ENCODE measurements at regions not wholly inside any gene's neighbourhood (a gene's known extent, or its start where the extent isn't known, plus 50 kb on each side); places are given as distances from the start of the nearest gene placed in this dataset.
"Not testable (repeated sequence)": the region's sequence is repeated elsewhere in the genome, so short reads cannot be mapped to it uniquely, and the experiment has no call there.

DNA sequence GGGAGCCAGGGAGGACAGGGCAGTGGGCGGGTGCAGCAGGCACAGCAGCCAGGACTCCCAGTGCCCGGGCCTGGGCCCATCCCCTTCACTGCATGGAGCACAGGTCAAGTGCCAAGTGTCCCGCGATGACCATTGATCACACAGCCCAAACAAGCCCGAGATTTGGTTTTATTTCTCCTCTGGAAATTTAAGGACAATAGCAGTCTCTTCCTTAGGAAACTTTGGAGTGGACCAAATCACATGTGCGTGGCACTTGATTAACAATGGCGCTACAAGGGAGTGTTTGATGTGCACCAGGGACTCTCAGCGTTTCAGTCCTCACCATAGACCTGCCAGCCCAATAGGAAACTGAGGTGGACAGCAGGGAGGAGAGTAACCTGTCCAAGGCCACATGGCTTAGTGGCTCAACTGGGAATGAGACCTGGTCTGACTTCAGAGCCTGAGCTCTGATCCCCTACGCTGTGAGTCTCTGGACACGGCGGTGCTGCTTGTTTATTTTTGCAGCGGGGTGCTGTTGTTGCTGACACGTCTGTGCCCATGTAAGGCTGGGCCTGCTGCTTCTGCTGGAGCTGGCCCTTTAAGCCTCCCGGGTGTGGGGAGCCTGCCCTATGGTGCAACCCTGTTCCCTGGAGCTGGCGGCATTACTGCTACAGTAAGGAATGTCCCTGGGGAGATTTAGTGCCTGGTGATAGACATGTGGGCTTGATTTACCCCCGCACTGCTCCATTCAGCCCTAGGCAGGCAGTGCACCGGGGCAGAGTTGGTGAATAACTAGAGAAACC, 194.2 kb downstream of the INHBB start:
- in situ Hi-C loops (cut with MboI; ENCODE audit: low pct_unique_long_range_greater_than_20kb, low sequenced_read_pairs), result no loop called here
- DNase-seq, result no peak

GRCh38 chr2:120540719-120541552, 194.7 kb upstream of the GLI2 start:
- no peak for DNase-seq
- in situ Hi-C loops (cut with MboI; ENCODE audit: low pct_unique_long_range_greater_than_20kb, low sequenced_read_pairs), result no loop called here

GRCh38 chr2:120541553-120541932, 194.1 kb upstream of the GLI2 start:
- DNase-seq, result no peak
- in situ Hi-C loops (cut with MboI; ENCODE audit: low pct_unique_long_range_greater_than_20kb, low sequenced_read_pairs), result no loop called here

- in situ Hi-C loops (cut with MboI; ENCODE audit: low pct_unique_long_range_greater_than_20kb, low sequenced_read_pairs), result no loop called here
- no peak for DNase-seq
These were observed 193.5 kb upstream of the GLI2 start for GRCh38 chr2:120541972-120542670.

DNA sequence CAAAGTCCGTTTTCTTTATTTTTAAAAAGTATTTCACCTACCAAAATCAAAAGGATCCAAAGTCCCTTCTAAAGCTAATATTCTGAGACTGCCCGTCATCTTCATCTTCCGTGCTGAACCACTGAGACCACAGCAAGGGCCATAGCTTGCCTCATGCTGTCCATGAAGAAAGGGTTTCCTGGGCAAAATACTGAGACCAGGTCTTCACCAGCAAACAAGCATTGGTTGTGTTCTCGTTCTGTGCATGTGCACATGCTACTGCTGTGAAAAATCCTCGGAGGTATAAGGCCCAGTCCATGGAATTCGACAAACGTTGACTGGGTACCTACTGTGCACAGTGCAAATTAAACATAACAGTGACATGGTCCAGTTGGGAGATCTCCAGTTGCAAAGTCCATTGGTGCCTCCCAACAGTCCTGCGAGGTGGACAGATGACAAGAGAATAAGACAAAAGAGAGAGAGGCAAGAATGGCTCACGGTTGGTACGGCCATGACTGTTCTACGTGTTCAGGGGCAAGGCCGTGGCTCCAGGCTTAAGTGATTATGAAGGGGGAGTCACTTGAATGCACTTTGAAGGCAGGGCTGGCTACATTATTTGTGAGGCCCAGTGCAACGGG, 192.6 kb upstream of the GLI2 start:
- in situ Hi-C loops (cut with MboI; ENCODE audit: low pct_unique_long_range_greater_than_20kb, low sequenced_read_pairs), result no loop called here
- DNase-seq, result no peak

DNA sequence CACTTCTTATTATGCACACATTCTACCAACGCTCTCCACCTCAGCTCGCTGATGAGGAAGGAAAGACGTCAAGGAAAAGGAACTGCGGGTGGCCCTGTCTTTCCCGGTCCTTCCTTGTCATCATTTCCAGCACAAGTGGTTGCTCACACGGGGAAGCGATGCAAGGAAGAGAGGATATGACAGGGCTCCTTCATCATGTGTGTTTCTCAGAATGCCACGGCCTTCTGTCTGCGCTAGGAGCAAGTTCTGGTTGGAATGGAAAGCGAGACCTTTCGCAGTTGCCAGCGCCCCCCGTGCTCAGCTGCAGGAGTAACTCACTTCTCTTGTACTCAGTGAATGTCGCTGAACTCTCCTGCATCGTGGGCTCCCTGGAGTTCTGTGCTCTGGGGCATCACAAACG, 191.8 kb upstream of the GLI2 start:
- in situ Hi-C loops (cut with MboI; ENCODE audit: low pct_unique_long_range_greater_than_20kb, low sequenced_read_pairs), result no loop called here
- DNase-seq, result no peak

GRCh38 chr2:120544522-120544921, 191.1 kb upstream of the GLI2 start:
- DNase-seq, result no peak
- in situ Hi-C loops (cut with MboI; ENCODE audit: low pct_unique_long_range_greater_than_20kb, low sequenced_read_pairs), result no loop called here

DNA sequence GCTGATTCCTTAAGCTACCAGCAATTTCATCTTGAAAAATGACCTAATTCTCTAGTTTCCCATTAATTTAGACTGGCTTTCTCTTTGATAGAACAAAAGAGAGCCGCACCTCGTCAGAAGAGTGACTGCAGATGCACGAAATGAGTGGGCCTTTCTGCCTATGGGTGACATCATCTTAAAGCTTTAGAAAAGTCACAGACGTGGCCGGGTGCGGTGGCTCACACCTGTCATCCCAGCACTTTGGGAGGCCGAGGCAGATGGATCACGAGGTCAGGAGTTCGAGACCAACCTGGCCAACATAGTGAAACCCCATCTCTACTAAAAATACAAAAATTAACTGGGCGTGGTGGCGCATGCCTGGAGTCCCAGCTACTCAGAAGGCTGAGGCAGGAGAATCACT, 190.7 kb upstream of the GLI2 start:
- DNase-seq; in situ Hi-C loops (cut with MboI; ENCODE audit: low pct_unique_long_range_greater_than_20kb, low sequenced_read_pairs): not testable (repeated sequence)

DNA sequence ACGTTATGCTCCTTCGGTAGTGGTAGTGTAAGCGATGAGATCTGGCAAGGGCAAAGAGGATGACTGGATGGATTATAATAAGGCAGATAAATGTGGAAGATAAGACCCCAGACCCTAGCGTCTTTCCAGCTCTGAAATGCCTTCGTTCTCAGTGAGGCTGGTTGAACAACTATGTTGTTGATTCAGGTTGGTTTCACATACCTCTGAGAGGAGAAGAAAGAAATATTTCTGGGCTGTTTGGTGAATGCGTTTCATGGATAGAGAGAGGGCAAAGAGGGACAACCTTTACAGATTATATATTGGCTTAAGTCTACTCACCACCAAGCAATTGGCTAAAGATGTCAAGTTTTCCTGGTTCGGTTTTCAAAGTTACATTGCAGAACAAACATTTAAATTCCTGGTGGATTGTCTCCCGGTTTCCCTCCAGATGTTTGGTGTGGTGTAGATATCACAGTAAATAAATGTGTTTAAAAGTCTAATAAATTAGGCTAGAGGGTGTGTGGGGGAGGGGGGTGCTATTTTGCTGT, 190.1 kb upstream of the GLI2 start:
- in situ Hi-C loops (cut with MboI; ENCODE audit: low pct_unique_long_range_greater_than_20kb, low sequenced_read_pairs), result no loop called here
- DNase-seq, result no peak

DNA sequence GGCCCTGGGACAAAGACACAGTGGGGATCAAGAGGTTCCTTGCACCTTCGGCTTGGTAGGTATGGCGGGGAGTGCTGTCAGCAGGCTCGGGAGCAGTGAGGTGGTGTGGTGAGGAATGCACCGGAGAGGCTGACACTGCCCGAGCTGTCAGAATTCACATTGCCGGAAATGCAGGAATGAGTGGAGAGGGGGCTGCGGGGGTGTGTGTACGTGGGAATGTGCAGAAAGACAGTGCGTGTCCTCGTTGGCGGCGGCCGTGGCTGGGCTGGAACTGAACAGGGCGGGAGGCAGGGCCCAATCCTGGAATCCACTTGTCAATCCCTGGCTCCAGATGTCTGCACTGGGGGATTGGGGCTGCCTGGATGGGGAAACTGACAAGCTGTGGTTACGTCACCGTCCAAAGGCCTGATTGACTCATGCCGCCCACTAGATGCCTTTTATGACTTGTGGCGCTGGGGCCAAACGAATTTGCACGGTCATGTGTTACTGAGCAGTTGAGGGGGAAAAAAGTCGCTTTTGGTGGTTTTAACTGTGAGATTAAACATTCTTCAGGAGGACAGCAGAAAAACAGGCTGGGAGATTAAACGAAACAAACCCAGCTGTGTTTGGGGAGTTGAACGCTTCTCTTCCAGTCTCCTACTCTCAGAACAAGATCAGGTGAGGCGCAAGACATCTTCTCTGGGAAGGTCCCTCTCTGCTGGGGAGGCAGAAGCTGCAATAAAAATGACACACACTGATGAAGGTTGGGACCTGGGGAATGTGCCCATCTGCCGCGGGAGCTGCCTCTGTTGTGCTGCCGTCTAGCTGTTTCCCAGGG, 189.4 kb upstream of the GLI2 start:
- in situ Hi-C loops (cut with MboI; ENCODE audit: low pct_unique_long_range_greater_than_20kb, low sequenced_read_pairs), result no loop called here
- DNase-seq, result no peak

DNA sequence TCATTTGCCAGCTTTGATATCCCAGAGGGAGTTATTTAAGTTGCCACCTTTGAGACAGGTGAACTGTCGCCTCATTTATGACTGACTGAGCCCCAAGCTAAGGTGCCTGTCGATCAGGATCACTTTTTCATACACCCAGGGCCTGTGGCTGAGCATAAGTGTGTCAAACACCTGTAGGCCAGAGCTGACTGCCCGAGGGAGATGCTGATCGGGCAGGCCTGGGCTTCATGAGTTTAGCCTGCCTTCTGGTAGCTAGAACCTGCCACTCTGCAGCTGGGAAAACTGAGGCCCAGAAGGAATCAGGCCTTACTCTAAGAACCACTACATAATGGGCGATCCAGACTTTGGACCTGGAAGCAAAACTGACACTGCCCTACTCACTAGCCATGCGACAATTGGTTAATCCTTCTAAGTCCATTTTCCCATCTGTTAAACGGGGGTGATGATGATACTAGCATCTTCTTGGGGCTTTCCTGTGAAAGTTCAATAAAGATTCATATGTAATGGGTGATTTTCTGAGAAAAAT, 188.7 kb upstream of the GLI2 start:
- no peak for DNase-seq
- in situ Hi-C loops (cut with MboI; ENCODE audit: low pct_unique_long_range_greater_than_20kb, low sequenced_read_pairs), result no loop called here

GRCh38 chr2:120547662-120548061, 188.0 kb upstream of the GLI2 start:
- no peak for DNase-seq
- in situ Hi-C loops (cut with MboI; ENCODE audit: low pct_unique_long_range_greater_than_20kb, low sequenced_read_pairs), result no loop called here

GRCh38 chr2:120548627-120549608, 186.8 kb upstream of the GLI2 start:
- in situ Hi-C loops (cut with MboI; ENCODE audit: low pct_unique_long_range_greater_than_20kb, low sequenced_read_pairs), result no loop called here
- DNase-seq, result no peak

DNA sequence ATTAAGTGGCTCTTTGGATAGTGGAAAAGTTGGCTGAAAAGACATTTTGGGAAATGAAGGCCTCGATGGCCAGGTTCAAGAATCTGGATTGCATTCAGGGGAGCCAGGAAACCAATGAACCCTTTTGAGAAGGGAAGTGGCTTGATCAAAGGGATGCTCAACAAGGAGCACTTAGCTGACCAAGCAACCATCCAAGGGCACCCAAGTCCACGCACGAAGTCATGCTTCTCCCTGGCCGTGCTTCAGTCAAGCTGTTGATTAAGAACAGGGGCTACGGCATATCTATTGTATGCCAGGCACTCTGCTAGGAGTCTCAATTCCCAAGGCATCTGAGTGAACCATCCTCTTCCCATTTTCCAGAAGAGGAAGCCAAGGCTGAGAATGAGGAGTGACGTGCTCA, 185.8 kb upstream of the GLI2 start:
- in situ Hi-C loops (cut with MboI; ENCODE audit: low pct_unique_long_range_greater_than_20kb, low sequenced_read_pairs), result no loop called here
- DNase-seq, result no peak

GRCh38 chr2:120550282-120550681, 185.4 kb upstream of the GLI2 start:
- DNase-seq, result no peak
- in situ Hi-C loops (cut with MboI; ENCODE audit: low pct_unique_long_range_greater_than_20kb, low sequenced_read_pairs), result no loop called here

GRCh38 chr2:120550893-120551446, 184.7 kb upstream of the GLI2 start:
- in situ Hi-C loops (cut with MboI; ENCODE audit: low pct_unique_long_range_greater_than_20kb, low sequenced_read_pairs), result no loop called here
- no peak for DNase-seq

- no peak for DNase-seq
- in situ Hi-C loops (cut with MboI; ENCODE audit: low pct_unique_long_range_greater_than_20kb, low sequenced_read_pairs), result no loop called here
These were observed 184.1 kb upstream of the GLI2 start for GRCh38 chr2:120551522-120551921.
